ENCODE measurements at regions not wholly inside any gene's neighbourhood (a gene's known extent, or its start where the extent isn't known, plus 50 kb on each side); places are given as distances from the start of the nearest gene placed in this dataset.
"Not testable (repeated sequence)": the region's sequence is repeated elsewhere in the genome, so short reads cannot be mapped to it uniquely, and the experiment has no call there.

DNA sequence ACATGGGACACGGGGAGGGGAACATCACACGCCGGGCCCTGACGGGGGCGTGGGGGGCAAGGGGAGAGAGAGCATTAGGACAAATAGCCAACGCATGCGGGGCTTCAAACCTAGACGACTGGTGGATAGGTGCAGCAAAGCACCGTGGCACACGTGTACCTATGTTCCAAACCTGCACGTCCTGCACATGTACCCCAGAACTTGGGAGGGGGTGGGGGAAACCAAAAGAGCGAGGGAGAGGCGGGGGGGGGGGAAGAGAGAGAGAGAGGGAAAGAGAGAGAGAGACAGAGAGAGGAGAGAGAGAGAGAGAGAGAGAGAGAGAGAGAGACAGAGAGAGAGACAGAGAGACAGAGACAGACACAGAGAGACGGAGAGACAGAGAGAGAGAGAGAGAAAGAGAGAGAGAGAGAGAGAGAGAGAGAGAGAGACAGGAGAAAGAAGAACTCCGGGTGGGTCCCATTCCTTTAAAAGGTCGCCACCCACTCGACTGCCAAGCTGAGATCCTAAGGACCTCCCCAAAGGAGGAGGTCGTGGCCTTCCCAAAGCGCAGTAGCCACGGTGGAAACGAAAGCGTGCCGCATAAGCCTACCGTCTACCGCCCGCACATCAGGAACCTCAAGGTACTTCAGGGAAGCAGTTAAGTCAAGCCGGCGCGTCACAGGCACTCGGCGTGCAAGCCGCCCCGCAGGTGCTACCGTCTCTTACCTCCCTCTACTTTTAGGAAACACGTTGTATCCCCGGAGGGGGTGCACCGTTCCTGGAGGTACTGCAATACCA is 65.7 kb upstream of the RNU2-1 start:
- H3K36me3 Mint-ChIP-seq (ENCODE audit: insufficient read depth, unreplicated experiment); H3K4me3 ChIP-seq (ENCODE audit: low read depth, low read length); CTCF ChIA-PET; H3K36me3 ChIP-seq (ENCODE audit: control insufficient read depth, insufficient read depth, low read length); H3K4me3 Mint-ChIP-seq (ENCODE audit: unreplicated experiment); H3K4me1 Mint-ChIP-seq (ENCODE audit: low read depth, unreplicated experiment); H3K9me3 ChIP-seq; H3K27me3 ChIP-seq (replicated peaks; ENCODE audit: control insufficient read depth, insufficient read depth, low read length); H3K27me3 Mint-ChIP-seq (ENCODE audit: insufficient read depth, unreplicated experiment); H3K4me1 ChIP-seq; intact Hi-C loops (cut with micrococcal nuclease; ENCODE audit: unreplicated experiment); H3K27ac Mint-ChIP-seq (ENCODE audit: unreplicated experiment); DNase-seq; POLR2A ChIA-PET; H3K9me3 Mint-ChIP-seq (ENCODE audit: unreplicated experiment): not testable (repeated sequence)
- BruUV-seq (replicated peaks), result TSS peak; percentile 72

DNA sequence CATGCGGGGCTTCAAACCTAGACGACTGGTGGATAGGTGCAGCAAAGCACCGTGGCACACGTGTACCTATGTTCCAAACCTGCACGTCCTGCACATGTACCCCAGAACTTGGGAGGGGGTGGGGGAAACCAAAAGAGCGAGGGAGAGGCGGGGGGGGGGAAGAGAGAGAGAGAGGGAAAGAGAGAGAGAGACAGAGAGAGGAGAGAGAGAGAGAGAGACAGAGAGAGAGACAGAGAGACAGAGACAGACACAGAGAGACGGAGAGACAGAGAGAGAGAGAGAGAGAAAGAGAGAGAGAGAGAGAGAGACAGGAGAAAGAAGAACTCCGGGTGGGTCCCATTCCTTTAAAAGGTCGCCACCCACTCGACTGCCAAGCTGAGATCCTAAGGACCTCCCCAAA is 55.9 kb upstream of the RNU2-1 start:
- H3K4me1 ChIP-seq; H3K4me1 Mint-ChIP-seq (ENCODE audit: low read depth, unreplicated experiment); H3K4me3 Mint-ChIP-seq (ENCODE audit: unreplicated experiment); BruUV-seq (replicated peaks); CTCF ChIA-PET; H3K27me3 Mint-ChIP-seq (ENCODE audit: insufficient read depth, unreplicated experiment); H3K4me3 ChIP-seq (ENCODE audit: low read depth, low read length); H3K27ac Mint-ChIP-seq (ENCODE audit: unreplicated experiment); H3K36me3 ChIP-seq (ENCODE audit: control insufficient read depth, insufficient read depth, low read length); DNase-seq; H3K9me3 ChIP-seq; H3K36me3 Mint-ChIP-seq (ENCODE audit: insufficient read depth, unreplicated experiment); POLR2A ChIA-PET; H3K27me3 ChIP-seq (replicated peaks; ENCODE audit: control insufficient read depth, insufficient read depth, low read length); intact Hi-C loops (cut with micrococcal nuclease; ENCODE audit: unreplicated experiment); H3K9me3 Mint-ChIP-seq (ENCODE audit: unreplicated experiment): not testable (repeated sequence)

DNA sequence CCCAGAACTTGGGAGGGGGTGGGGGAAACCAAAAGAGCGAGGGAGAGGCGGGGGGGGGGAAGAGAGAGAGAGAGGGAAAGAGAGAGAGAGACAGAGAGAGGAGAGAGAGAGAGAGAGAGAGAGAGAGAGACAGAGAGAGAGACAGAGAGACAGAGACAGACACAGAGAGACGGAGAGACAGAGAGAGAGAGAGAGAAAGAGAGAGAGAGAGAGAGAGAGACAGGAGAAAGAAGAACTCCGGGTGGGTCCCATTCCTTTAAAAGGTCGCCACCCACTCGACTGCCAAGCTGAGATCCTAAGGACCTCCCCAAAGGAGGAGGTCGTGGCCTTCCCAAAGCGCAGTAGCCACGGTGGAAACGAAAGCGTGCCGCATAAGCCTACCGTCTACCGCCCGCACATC is 49.8 kb upstream of the RNU2-1 start:
- H3K4me1 ChIP-seq; intact Hi-C loops (cut with micrococcal nuclease; ENCODE audit: unreplicated experiment); H3K27ac Mint-ChIP-seq (ENCODE audit: unreplicated experiment); H3K9me3 Mint-ChIP-seq (ENCODE audit: unreplicated experiment); H3K9me3 ChIP-seq; H3K36me3 ChIP-seq (ENCODE audit: control insufficient read depth, insufficient read depth, low read length); H3K4me1 Mint-ChIP-seq (ENCODE audit: low read depth, unreplicated experiment); H3K36me3 Mint-ChIP-seq (ENCODE audit: insufficient read depth, unreplicated experiment); H3K27me3 Mint-ChIP-seq (ENCODE audit: insufficient read depth, unreplicated experiment); CTCF ChIA-PET; BruUV-seq (replicated peaks); H3K27me3 ChIP-seq (replicated peaks; ENCODE audit: control insufficient read depth, insufficient read depth, low read length); H3K4me3 ChIP-seq (ENCODE audit: low read depth, low read length); POLR2A ChIA-PET: not testable (repeated sequence)
- H3K4me3 Mint-ChIP-seq (ENCODE audit: unreplicated experiment), result peak overlapping the region; percentile 35
- DNase-seq, result peak in 1 of 2 experiments; percentile 4

All from Caco-2 (cell line).